HFF-Myc (cell line): ENCODE measurements at regions not wholly inside any gene's neighbourhood (a gene's known extent, or its start where the extent isn't known, plus 50 kb on each side); places are given as distances from the start of the nearest gene placed in this dataset.
"Not testable (repeated sequence)": the region's sequence is repeated elsewhere in the genome, so short reads cannot be mapped to it uniquely, and the experiment has no call there.

Experiments
- DNase-seq: peaks from one replicate; pipeline ENCODE4 v3.0.0-alpha.2; 2011; ENCODE audit warnings: low read depth; ENCODE audit errors: extremely low read depth
- H3K4me3 ChIP-seq: replicated peaks from 2 replicates; pipeline ENCODE4 v1.5.1; 2011; ENCODE audit warnings: low read depth, mild to moderate bottlenecking, control low read depth, low read length
- CTCF ChIP-seq: IDR thresholded peaks from 2 replicates; pipeline ENCODE4 v1.5.1; 2012; ENCODE audit warnings: mild to moderate bottlenecking, low read depth, low read length, control low read depth; ENCODE audit errors: missing control alignments

DNA sequence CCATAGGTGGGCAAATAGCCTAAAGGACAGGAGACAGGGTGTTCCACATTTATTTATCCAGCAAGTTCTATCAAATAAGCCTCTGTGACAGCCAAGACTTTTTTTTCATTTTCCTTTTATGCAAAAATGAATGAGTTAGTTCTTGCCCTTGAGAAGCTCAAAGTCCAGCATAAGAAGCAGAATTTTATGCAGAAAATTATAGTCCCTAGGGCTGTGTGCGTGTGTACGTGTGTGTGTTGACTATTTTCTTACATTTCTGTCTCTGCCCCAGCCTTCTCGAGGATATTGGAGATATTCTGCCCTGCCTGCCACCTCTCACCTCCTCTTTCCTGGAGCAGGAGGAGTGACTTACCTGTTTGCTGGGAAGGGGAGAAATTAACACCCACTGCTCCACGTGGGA is 221.9 kb downstream of the SREK1 start:
- DNase-seq: no peak
- TF ChIP-seq CTCF: no peak
- no peak overlapping the region for H3K4me3 ChIP-seq

DNA sequence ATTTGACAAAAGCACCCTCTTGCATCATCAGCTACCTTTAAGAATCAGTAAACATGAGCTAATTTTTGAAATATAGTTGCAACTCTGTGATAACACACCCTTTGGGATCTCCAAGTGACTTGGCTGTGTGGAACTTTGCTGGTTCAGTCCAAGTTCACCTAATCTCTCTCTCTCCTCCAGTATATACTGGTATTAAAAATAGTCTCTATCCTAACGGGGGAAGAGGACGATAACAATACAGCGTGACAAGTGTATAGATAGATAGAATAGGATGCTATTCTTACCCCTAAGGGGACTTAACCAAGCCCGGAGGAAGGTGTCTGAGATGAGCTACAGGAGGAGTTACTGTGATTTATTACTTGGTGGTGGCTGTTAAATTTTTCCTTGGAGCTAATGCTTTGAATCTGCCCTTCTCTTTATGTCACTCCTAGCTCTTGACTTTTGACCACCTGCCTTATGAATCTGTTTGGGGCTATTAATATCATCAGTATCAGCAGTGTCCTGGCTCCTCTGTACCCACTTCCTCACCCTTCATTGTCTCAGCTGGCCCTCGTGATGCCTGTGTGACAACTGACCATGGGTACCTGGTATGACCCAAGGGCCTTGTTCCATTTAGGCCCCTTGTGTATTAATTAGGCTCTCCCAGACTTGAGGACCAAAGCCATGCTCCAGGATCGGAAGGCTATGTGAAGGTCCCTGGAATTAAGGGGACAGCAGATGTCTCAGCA is 223.9 kb downstream of the SREK1 start:
- TF ChIP-seq CTCF: no peak
- no peak overlapping the region for H3K4me3 ChIP-seq
- no peak for DNase-seq

GRCh38 chr5:66368811-66369210 is 224.7 kb downstream of the SREK1 start:
- no peak overlapping the region for H3K4me3 ChIP-seq
- DNase-seq: no peak
- TF ChIP-seq CTCF: no peak

- TF ChIP-seq CTCF: no peak
- H3K4me3 ChIP-seq: no peak overlapping the region
- no peak for DNase-seq
Measured at GRCh38 chr5:66377747-66378146, 218.4 kb upstream of the MAST4 start.

DNA sequence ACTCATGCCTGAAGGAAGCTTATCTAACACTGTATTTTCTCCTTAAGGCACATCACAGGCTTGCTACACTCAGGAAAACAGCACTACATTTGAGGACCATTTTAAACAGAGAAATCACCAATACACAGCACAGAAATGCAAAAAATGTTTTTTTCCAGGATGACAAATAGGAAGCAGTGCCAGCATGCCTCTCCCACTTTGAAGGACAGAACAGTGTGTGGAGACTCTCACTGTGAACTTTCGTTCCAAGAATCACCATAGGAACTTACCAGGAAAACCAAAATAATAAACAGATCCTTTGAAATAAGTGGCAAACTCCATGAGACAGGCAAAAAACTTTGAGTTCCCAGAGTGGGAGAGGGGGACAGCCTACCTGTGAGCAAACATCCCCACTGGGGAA is 217.8 kb upstream of the MAST4 start:
- no peak for TF ChIP-seq CTCF
- no peak for DNase-seq
- H3K4me3 ChIP-seq: no peak overlapping the region

DNA sequence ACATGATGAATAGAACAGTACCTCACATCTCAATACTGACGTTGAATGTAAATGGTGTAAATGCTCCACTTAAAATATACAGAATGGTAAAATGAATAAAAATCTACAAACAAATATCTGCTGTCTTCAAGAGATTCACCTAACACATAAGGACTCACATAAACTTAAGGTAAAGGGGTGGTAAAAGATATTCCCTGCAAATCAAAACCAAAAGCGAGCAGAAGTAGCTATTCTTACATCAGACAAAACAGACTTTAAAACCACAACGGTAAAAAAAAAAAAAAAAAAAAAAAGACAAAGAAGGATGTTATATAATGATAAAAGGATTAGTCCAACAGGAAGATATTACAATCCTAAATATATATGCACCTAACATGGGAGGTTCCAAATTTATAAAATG is 214.0 kb upstream of the MAST4 start:
- no peak for DNase-seq
- no peak for TF ChIP-seq CTCF
- H3K4me3 ChIP-seq: no peak overlapping the region

GRCh38 chr5:66405145-66405544 is 191.0 kb upstream of the MAST4 start:
- H3K4me3 ChIP-seq, DNase-seq: not testable (repeated sequence)
